Duodenal mucosa (tissue), 2 donors: ENCODE measurements at regions not wholly inside any gene's neighbourhood (a gene's known extent, or its start where the extent isn't known, plus 50 kb on each side); places are given as distances from the start of the nearest gene placed in this dataset.

Source experiments
- H3K27ac ChIP-seq: one replicate; pipeline ENCODE4 v1.7.0; 2013; ENCODE audit warnings: low read depth, low read length
- H3K27me3 ChIP-seq, 2 donors: one replicate each; pipeline ENCODE4 v1.7.0; 2013; ENCODE audit warnings: low read length in 2 of 2, control low read depth in 1 of 2; ENCODE audit not compliant: insufficient read depth in 2 of 2, control insufficient read depth in 1 of 2
- H3K36me3 ChIP-seq, 2 donors: one replicate each; pipeline ENCODE4 v1.7.0; 2013; ENCODE audit warnings: low read length in 2 of 2, control low read depth in 1 of 2; ENCODE audit not compliant: insufficient read depth in 2 of 2, control insufficient read depth in 1 of 2
- H3K4me1 ChIP-seq, 2 donors: one replicate each; pipeline ENCODE4 v1.7.0; 2013; ENCODE audit warnings: low read length in 2 of 2, control low read depth in 1 of 2; ENCODE audit not compliant: insufficient read depth in 2 of 2, control insufficient read depth in 1 of 2
- H3K4me3 ChIP-seq, 2 donors: one replicate each; pipeline ENCODE4 v1.7.0; 2013; ENCODE audit warnings: low read length in 2 of 2, low read depth in 1 of 2
- H3K9ac ChIP-seq, 2 donors: one replicate each; pipeline ENCODE4 v1.7.0; 2013; ENCODE audit warnings: low read length in 2 of 2, low read depth in 1 of 2
- H3K9me3 ChIP-seq, 2 donors: one replicate each; pipeline ENCODE4 v1.7.0; 2013; ENCODE audit warnings: low read length in 2 of 2, control low read depth in 1 of 2; ENCODE audit not compliant: control insufficient read depth in 1 of 2

- no peak overlapping the region for H3K9ac ChIP-seq
- no peaks in the 10 kb centered on the region for H3K4me1 ChIP-seq
- no peaks in the 10 kb centered on the region for H3K27me3 ChIP-seq
- no peak overlapping the region for H3K4me3 ChIP-seq
- H3K9me3 ChIP-seq, result no peaks in the 10 kb centered on the region
- H3K27ac ChIP-seq, result no peak overlapping the region
- no peaks in the 10 kb centered on the region for H3K36me3 ChIP-seq
Observed at GRCh38 chr13:39913339-39913738, 257.9 kb downstream of the COG6 start.

DNA sequence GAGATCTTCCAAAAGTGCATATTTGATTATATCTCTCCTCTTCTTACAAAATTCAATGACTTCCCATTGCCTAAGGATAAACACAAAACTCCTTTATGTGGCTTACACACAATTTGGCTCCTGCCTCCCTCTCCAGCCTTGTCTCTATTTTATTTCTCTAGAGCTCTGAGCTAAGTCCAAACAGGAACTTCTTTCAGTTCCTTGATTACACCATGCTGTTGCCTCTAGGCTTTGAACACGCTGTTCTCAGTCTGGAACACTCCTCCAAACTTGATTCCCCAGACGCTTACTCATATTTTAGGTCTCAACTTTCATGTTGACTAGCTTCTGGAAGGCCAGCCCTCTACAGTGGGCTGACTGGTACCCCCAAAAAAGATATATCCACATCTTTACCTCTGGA lies 258.5 kb downstream of the COG6 start:
- Histone ChIP-seq H3K36me3 (no peaks in the 10 kb centered on the region), H3K4me1 (no peaks in the 10 kb centered on the region), H3K4me3 (no peak overlapping the region), H3K9ac (no peak overlapping the region), H3K27ac (no peak overlapping the region), H3K27me3 (no peaks in the 10 kb centered on the region), H3K9me3 (no peaks in the 10 kb centered on the region)

GRCh38 chr13:39915418-39915817 lies 260.0 kb downstream of the COG6 start:
- H3K36me3 ChIP-seq, result no peaks in the 10 kb centered on the region
- H3K27me3 ChIP-seq, result no peaks in the 10 kb centered on the region
- H3K27ac ChIP-seq, result no peak overlapping the region
- H3K9me3 ChIP-seq, result no peaks in the 10 kb centered on the region
- no peak overlapping the region for H3K9ac ChIP-seq
- no peaks in the 10 kb centered on the region for H3K4me1 ChIP-seq
- H3K4me3 ChIP-seq, result no peak overlapping the region

GRCh38 chr13:39916330-39916729 lies 260.9 kb downstream of the COG6 start:
- Histone ChIP-seq H3K4me3 (no peak overlapping the region), H3K4me1 (no peaks in the 10 kb centered on the region), H3K27me3 (no peaks in the 10 kb centered on the region), H3K27ac (no peak overlapping the region), H3K36me3 (no peaks in the 10 kb centered on the region), H3K9me3 (no peaks in the 10 kb centered on the region), H3K9ac (no peak overlapping the region)

- Histone ChIP-seq H3K9me3 (no peaks in the 10 kb centered on the region), H3K4me1 (no peaks in the 10 kb centered on the region), H3K4me3 (no peak overlapping the region), H3K36me3 (no peaks in the 10 kb centered on the region), H3K27ac (no peak overlapping the region), H3K27me3 (no peaks in the 10 kb centered on the region), H3K9ac (no peak overlapping the region)
Observed at GRCh38 chr13:39918620-39919236, 263.3 kb downstream of the COG6 start.

DNA sequence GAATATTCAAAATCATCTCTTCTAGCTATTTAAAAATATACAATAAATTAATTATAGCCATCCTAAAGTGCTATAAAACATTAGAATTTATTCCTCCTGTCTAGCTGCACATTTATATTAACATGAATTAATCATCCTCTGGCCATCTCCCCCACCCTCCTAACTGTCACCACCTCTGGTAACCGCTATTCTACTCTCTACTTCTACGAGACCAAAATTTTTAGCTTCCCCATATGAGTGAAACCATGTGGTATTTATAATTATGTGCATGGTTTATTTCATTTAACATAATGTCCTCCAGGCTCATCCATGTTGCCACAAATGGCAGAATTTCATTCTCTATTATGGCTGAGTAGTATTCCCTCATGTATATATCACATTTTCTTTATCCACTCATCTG lies 265.2 kb downstream of the COG6 start:
- H3K4me1 ChIP-seq, result no peaks in the 10 kb centered on the region
- H3K27ac ChIP-seq, result no peak overlapping the region
- no peaks in the 10 kb centered on the region for H3K9me3 ChIP-seq
- H3K4me3 ChIP-seq, result no peak overlapping the region
- H3K9ac ChIP-seq, result no peak overlapping the region
- H3K36me3 ChIP-seq, result no peaks in the 10 kb centered on the region
- H3K27me3 ChIP-seq, result no peaks in the 10 kb centered on the region

GRCh38 chr13:39926345-39926744 lies 270.9 kb downstream of the COG6 start:
- Histone ChIP-seq H3K9ac (no peak overlapping the region), H3K9me3 (no peaks in the 10 kb centered on the region), H3K4me1 (no peaks in the 10 kb centered on the region), H3K27ac (no peak overlapping the region), H3K4me3 (no peak overlapping the region), H3K36me3 (no peaks in the 10 kb centered on the region), H3K27me3 (no peaks in the 10 kb centered on the region)

- H3K9me3 ChIP-seq, result no peaks in the 10 kb centered on the region
- H3K27me3 ChIP-seq, result no peaks in the 10 kb centered on the region
- H3K9ac ChIP-seq, result no peak overlapping the region
- H3K4me1 ChIP-seq, result no peaks in the 10 kb centered on the region
- H3K4me3 ChIP-seq, result no peak overlapping the region
- no peaks in the 10 kb centered on the region for H3K36me3 ChIP-seq
- no peak overlapping the region for H3K27ac ChIP-seq
Observed at GRCh38 chr13:39928261-39928660, 272.8 kb downstream of the COG6 start.

DNA sequence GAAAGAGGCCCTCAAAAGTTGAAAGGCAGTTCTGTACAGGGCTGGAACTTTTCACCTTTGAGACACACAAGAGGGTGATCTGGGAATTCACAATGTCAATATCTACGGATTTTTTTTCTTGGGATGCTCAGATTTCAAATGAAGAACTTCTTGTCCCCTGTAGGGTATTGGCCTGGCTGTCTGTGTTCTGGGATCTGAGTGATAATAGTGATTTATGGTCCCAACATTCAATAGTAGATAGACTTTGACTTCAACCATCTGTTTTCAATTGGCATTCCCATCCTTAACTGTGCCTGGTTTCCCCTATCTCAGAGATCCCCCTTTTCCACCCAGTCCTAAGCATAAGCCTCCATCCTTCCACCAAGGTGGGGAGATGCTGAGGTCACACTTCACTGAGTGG lies 274.1 kb downstream of the COG6 start:
- H3K27ac ChIP-seq, result no peak overlapping the region
- no peak overlapping the region for H3K9ac ChIP-seq
- no peak overlapping the region for H3K4me3 ChIP-seq

DNA sequence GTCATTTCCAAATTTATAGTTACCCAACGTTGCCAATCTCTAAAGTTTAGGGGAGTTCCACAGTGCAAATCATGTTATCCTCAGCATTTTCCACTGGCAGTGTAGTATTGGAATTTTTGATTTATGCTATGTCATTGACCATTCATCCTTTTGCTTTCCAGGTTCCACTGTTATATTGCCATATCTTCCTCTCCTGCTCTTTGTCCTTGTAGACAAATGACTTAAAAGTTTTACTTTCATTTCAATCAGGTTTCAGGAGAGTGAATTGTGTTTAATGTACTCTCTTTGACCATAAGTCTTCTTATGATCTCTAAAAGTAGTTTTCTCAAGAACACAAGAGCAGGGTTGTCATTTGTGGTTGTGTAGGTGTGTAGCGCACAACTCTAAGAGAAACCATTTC lies 274.6 kb downstream of the COG6 start:
- no peaks in the 10 kb centered on the region for H3K36me3 ChIP-seq
- no peak overlapping the region for H3K27ac ChIP-seq
- H3K9me3 ChIP-seq, result no peaks in the 10 kb centered on the region
- H3K9ac ChIP-seq, result no peak overlapping the region
- no peak overlapping the region for H3K4me3 ChIP-seq
- no peaks in the 10 kb centered on the region for H3K27me3 ChIP-seq
- H3K4me1 ChIP-seq, result no peaks in the 10 kb centered on the region

More for the DNA sequence above, 274.1 kb downstream of the COG6 start:
- no peaks in the 10 kb centered on the region for H3K36me3 ChIP-seq
- H3K9me3 ChIP-seq, result no peaks in the 10 kb centered on the region
- H3K4me1 ChIP-seq, result no peaks in the 10 kb centered on the region
- no peaks in the 10 kb centered on the region for H3K27me3 ChIP-seq
